Karpas-422 (cell line): ENCODE measurements at regions not wholly inside any gene's neighbourhood (a gene's known extent, or its start where the extent isn't known, plus 50 kb on each side); places are given as distances from the start of the nearest gene placed in this dataset.
"Not testable (repeated sequence)": the region's sequence is repeated elsewhere in the genome, so short reads cannot be mapped to it uniquely, and the experiment has no call there.

ENCODE experiments used
- DNase-seq: peaks from one replicate; pipeline ENCODE4 v3.0.0-alpha.2; 2015
- H2AFZ ChIP-seq: fragments of 200-600 bp; sonication (generic); 2 replicates; pipeline ENCODE4 v1.6.1; 2014; ENCODE audit warnings: antibody characterized with exemption, low read length, mixed read lengths
- H3K27ac ChIP-seq: fragments of 200-600 bp; sonication (generic); 2 replicates; pipeline ENCODE4 v1.5.1; 2014; ENCODE audit warnings: mild to moderate bottlenecking, low read length, moderate library complexity
- H3K27me3 ChIP-seq: fragments of 200-600 bp; sonication (generic); 2 replicates; pipeline ENCODE4 v1.6.1; 2014; ENCODE audit warnings: low read length, mixed read lengths
- H3K36me3 ChIP-seq: fragments of 200-600 bp; sonication (generic); 2 replicates; pipeline ENCODE4 v1.6.1; 2014; ENCODE audit warnings: low read length, mixed read lengths; ENCODE audit not compliant: insufficient read depth
- H3K4me1 ChIP-seq: fragments of 200-600 bp; sonication (generic); 2 replicates; pipeline ENCODE4 v1.6.1; 2014; ENCODE audit warnings: mild to moderate bottlenecking, low read length, mixed read lengths
- H3K4me2 ChIP-seq: fragments of 200-600 bp; sonication (generic); 2 replicates; pipeline ENCODE4 v1.6.1; 2014; ENCODE audit warnings: low read length, low read depth, mild to moderate bottlenecking; ENCODE audit not compliant: poor library complexity, severe bottlenecking
- H3K4me3 ChIP-seq: fragments of 200-600 bp; sonication (generic); 2 replicates; pipeline ENCODE4 v1.5.1; 2014; ENCODE audit warnings: mild to moderate bottlenecking, antibody characterized with exemption, low read length, mixed read lengths
- H3K79me2 ChIP-seq: fragments of 200-600 bp; sonication (generic); 2 replicates; pipeline ENCODE4 v1.6.1; 2014; ENCODE audit warnings: mild to moderate bottlenecking, low read length, mixed read lengths
- H3K9ac ChIP-seq: fragments of 200-600 bp; sonication (generic); 2 replicates; pipeline ENCODE4 v1.6.0; 2014; ENCODE audit warnings: low read length
- H3K9me2 ChIP-seq: fragments of 200-600 bp; sonication (generic), shearing (Covaris generic); replicated peaks from 2 replicates; pipeline ENCODE4 v1.6.0; 2014; ENCODE audit warnings: mild to moderate bottlenecking, low read length, moderate library complexity; ENCODE audit not compliant: insufficient read depth
- H3K9me3 ChIP-seq: fragments of 300-700, 200-600 bp; sonication (generic); 2 replicates; pipeline ENCODE4 v1.6.1; 2014; ENCODE audit warnings: low read length, mixed read lengths
- H4K20me1 ChIP-seq: fragments of 200-600 bp; sonication (generic); 2 replicates; pipeline ENCODE4 v1.6.1; 2014; ENCODE audit warnings: mild to moderate bottlenecking, antibody characterized with exemption, low read length, low read depth; ENCODE audit not compliant: insufficient read depth

GRCh38 chr7:46916581-46916980 is 665.3 kb downstream of the TNS3 start:
- H3K4me2 ChIP-seq: no peak overlapping the region
- no peaks in the 10 kb centered on the region for H3K36me3 ChIP-seq
- no peaks in the 10 kb centered on the region for H3K79me2 ChIP-seq
- H3K27ac ChIP-seq: no peak overlapping the region
- H2AFZ ChIP-seq: no peak overlapping the region
- H3K9ac ChIP-seq: no peak overlapping the region
- no peaks in the 10 kb centered on the region for H4K20me1 ChIP-seq
- H3K27me3 ChIP-seq: no peaks in the 10 kb centered on the region
- no peak for DNase-seq
- H3K9me2 ChIP-seq: no peaks in the 10 kb centered on the region
- no peak overlapping the region for H3K4me3 ChIP-seq
- H3K4me1 ChIP-seq: no peaks in the 10 kb centered on the region
- no peaks in the 10 kb centered on the region for H3K9me3 ChIP-seq

GRCh38 chr7:46912692-46913091 is 669.2 kb downstream of the TNS3 start:
- Histone ChIP-seq H3K36me3 (no peaks in the 10 kb centered on the region), H3K4me1 (no peaks in the 10 kb centered on the region), H3K9me2 (no peaks in the 10 kb centered on the region), H3K4me2 (no peak overlapping the region), H3K79me2 (no peaks in the 10 kb centered on the region), H3K9ac (no peak overlapping the region), H3K4me3 (no peak overlapping the region), H2AFZ (no peak overlapping the region), H4K20me1 (no peaks in the 10 kb centered on the region), H3K27me3 (no peaks in the 10 kb centered on the region), H3K27ac (no peak overlapping the region), H3K9me3 (no peaks in the 10 kb centered on the region)
- no peak for DNase-seq

- no peaks in the 10 kb centered on the region for H3K9me2 ChIP-seq
- no peak for DNase-seq
- no peaks in the 10 kb centered on the region for H4K20me1 ChIP-seq
- no peak overlapping the region for H3K4me2 ChIP-seq
- no peak overlapping the region for H3K4me3 ChIP-seq
- H2AFZ ChIP-seq: no peak overlapping the region
- no peaks in the 10 kb centered on the region for H3K27me3 ChIP-seq
- no peaks in the 10 kb centered on the region for H3K9me3 ChIP-seq
- H3K79me2 ChIP-seq: no peaks in the 10 kb centered on the region
- no peak overlapping the region for H3K9ac ChIP-seq
- no peak overlapping the region for H3K27ac ChIP-seq
- no peaks in the 10 kb centered on the region for H3K36me3 ChIP-seq
- no peaks in the 10 kb centered on the region for H3K4me1 ChIP-seq
Observed at GRCh38 chr7:46909601-46910051, 672.3 kb downstream of the TNS3 start.

GRCh38 chr7:46908770-46909169 is 673.1 kb downstream of the TNS3 start:
- no peak overlapping the region for H2AFZ ChIP-seq
- DNase-seq: no peak

GRCh38 chr7:46904523-46904922 is 677.4 kb downstream of the TNS3 start:
- H3K4me3 ChIP-seq, H2AFZ ChIP-seq, H3K9me2 ChIP-seq, H3K27ac ChIP-seq, DNase-seq, H3K79me2 ChIP-seq, H3K27me3 ChIP-seq, H3K4me2 ChIP-seq, H3K36me3 ChIP-seq, H4K20me1 ChIP-seq, H3K9me3 ChIP-seq, H3K4me1 ChIP-seq, H3K9ac ChIP-seq: not testable (repeated sequence)

More at GRCh38 chr7:46908770-46909169, 673.1 kb downstream of the TNS3 start:
- Histone ChIP-seq H3K9ac (no peak overlapping the region), H3K9me2 (no peaks in the 10 kb centered on the region), H4K20me1 (no peaks in the 10 kb centered on the region), H3K4me3 (no peak overlapping the region), H3K27ac (no peak overlapping the region), H3K4me1 (no peaks in the 10 kb centered on the region), H3K27me3 (no peaks in the 10 kb centered on the region), H3K9me3 (no peaks in the 10 kb centered on the region), H3K4me2 (no peak overlapping the region), H3K36me3 (no peaks in the 10 kb centered on the region), H3K79me2 (no peaks in the 10 kb centered on the region)

GRCh38 chr7:46902463-46902862 is 679.4 kb downstream of the TNS3 start:
- no peak overlapping the region for H2AFZ ChIP-seq
- H3K79me2 ChIP-seq: no peaks in the 10 kb centered on the region
- H3K9ac ChIP-seq: no peak overlapping the region
- no peaks in the 10 kb centered on the region for H3K9me3 ChIP-seq
- no peak for DNase-seq
- no peaks in the 10 kb centered on the region for H3K9me2 ChIP-seq
- H4K20me1 ChIP-seq: no peaks in the 10 kb centered on the region
- no peaks in the 10 kb centered on the region for H3K27me3 ChIP-seq
- H3K4me3 ChIP-seq: no peak overlapping the region
- H3K36me3 ChIP-seq: no peaks in the 10 kb centered on the region
- H3K4me1 ChIP-seq: no peaks in the 10 kb centered on the region
- H3K4me2 ChIP-seq: no peak overlapping the region
- H3K27ac ChIP-seq: no peak overlapping the region

- Histone ChIP-seq H2AFZ (no peak overlapping the region), H3K4me2 (no peak overlapping the region), H3K4me3 (no peak overlapping the region), H3K9me2 (no peaks in the 10 kb centered on the region), H3K4me1 (no peaks in the 10 kb centered on the region), H4K20me1 (no peaks in the 10 kb centered on the region), H3K9ac (no peak overlapping the region), H3K36me3 (no peaks in the 10 kb centered on the region), H3K79me2 (no peaks in the 10 kb centered on the region), H3K9me3 (no peaks in the 10 kb centered on the region), H3K27ac (no peak overlapping the region), H3K27me3 (no peaks in the 10 kb centered on the region)
- DNase-seq: no peak
Observed at GRCh38 chr7:46900312-46901263, 681.3 kb downstream of the TNS3 start.

GRCh38 chr7:46897381-46897780 is 684.5 kb downstream of the TNS3 start:
- no peak overlapping the region for H3K27ac ChIP-seq
- no peaks in the 10 kb centered on the region for H4K20me1 ChIP-seq
- H3K27me3 ChIP-seq: no peaks in the 10 kb centered on the region
- H3K9me3 ChIP-seq: no peaks in the 10 kb centered on the region
- H3K4me2 ChIP-seq: no peak overlapping the region
- no peaks in the 10 kb centered on the region for H3K79me2 ChIP-seq
- no peak overlapping the region for H3K4me3 ChIP-seq
- H3K4me1 ChIP-seq: no peaks in the 10 kb centered on the region
- no peaks in the 10 kb centered on the region for H3K36me3 ChIP-seq
- H3K9ac ChIP-seq: no peak overlapping the region
- DNase-seq: no peak
- no peaks in the 10 kb centered on the region for H3K9me2 ChIP-seq
- no peak overlapping the region for H2AFZ ChIP-seq
